SK-N-SH treated with all-trans-retinoic acid at 6 μM for 48 hours (cell line): ENCODE measurements at regions not wholly inside any gene's neighbourhood (a gene's known extent, or its start where the extent isn't known, plus 50 kb on each side); places are given as distances from the start of the nearest gene placed in this dataset.

Experiments
- ATAC-seq: fragments of 200-7000 bp; cut with Tn5 transposase; 3 replicates; pipeline ENCODE4 v1.9.1; 2020; ENCODE audit warnings: mild to moderate bottlenecking, moderate library complexity
- ARNTL ChIP-seq: fragments of 450-650 bp; formaldehyde crosslinking; IDR thresholded peaks from 2 replicates; pipeline ENCODE4 v1.5.0; 2020; ENCODE audit warnings: low read depth, mild to moderate bottlenecking, moderate library complexity, borderline replicate concordance
- BACH2 ChIP-seq: fragments of 250-450 bp; sonication (Bioruptor Pico); IDR thresholded peaks from 2 replicates; pipeline ENCODE4 v1.9.0; 2021; ENCODE audit warnings: mild to moderate bottlenecking, borderline replicate concordance
- CSDC2 ChIP-seq: fragments of 250-450 bp; sonication (Bioruptor Pico); IDR thresholded peaks from 2 replicates; pipeline ENCODE4 v1.5.0; 2020; ENCODE audit warnings: mild to moderate bottlenecking, moderate library complexity
- CSRNP3 ChIP-seq: fragments of 250-450 bp; sonication (Bioruptor Pico); IDR thresholded peaks from 2 replicates; pipeline ENCODE4 v1.5.1; 2021; ENCODE audit warnings: mild to moderate bottlenecking, moderate library complexity
- ESRRG ChIP-seq: fragments of 250-450 bp; sonication (Bioruptor Pico); IDR thresholded peaks from 2 replicates; pipeline ENCODE4 v1.6.1; 2021; ENCODE audit warnings: mild to moderate bottlenecking
- GLIS3 ChIP-seq: fragments of 250-450 bp; sonication (Bioruptor Pico); IDR thresholded peaks from 2 replicates; pipeline ENCODE4 v1.5.0; 2020; ENCODE audit warnings: mild to moderate bottlenecking, moderate library complexity
- ISL1 ChIP-seq: fragments of 250-450 bp; sonication (Bioruptor Pico); IDR thresholded peaks from 2 replicates; pipeline ENCODE4 v2.1.2; 2022; ENCODE audit warnings: mild to moderate bottlenecking, moderate library complexity
- OSR1 ChIP-seq: fragments of 250-450 bp; sonication (Bioruptor Pico); IDR thresholded peaks from 2 replicates; pipeline ENCODE4 v1.8.0; 2022; ENCODE audit warnings: moderate library complexity, mild to moderate bottlenecking, inconsistent platforms
- POU6F1 ChIP-seq: fragments of 250-450 bp; sonication (Bioruptor Pico); IDR thresholded peaks from 2 replicates; pipeline ENCODE4 v1.8.0; 2021; ENCODE audit warnings: low read depth, mild to moderate bottlenecking, moderate library complexity, borderline replicate concordance
- PPARA ChIP-seq: fragments of 250-450 bp; sonication (Bioruptor Pico); IDR thresholded peaks from 2 replicates; pipeline ENCODE4 v1.5.0; 2020; ENCODE audit warnings: mild to moderate bottlenecking, borderline replicate concordance
- RARB ChIP-seq: fragments of 250-450 bp; sonication (Bioruptor Pico); IDR thresholded peaks from 2 replicates; pipeline ENCODE4 v1.8.0; 2021; ENCODE audit warnings: mild to moderate bottlenecking, moderate library complexity
- SNAI2 ChIP-seq: fragments of 250-450 bp; sonication (Bioruptor Pico); IDR thresholded peaks from 2 replicates; pipeline ENCODE4 v1.5.0; 2020; ENCODE audit warnings: mild to moderate bottlenecking, moderate library complexity
- TCF4 ChIP-seq: fragments of 250-450 bp; sonication (Bioruptor Pico); IDR thresholded peaks from 2 replicates; pipeline ENCODE4 v1.8.0; 2021; ENCODE audit warnings: mild to moderate bottlenecking, moderate library complexity, borderline replicate concordance
- TOX ChIP-seq: fragments of 250-450 bp; sonication (Bioruptor Pico); IDR thresholded peaks from 2 replicates; pipeline ENCODE4 v1.8.0; 2021; ENCODE audit warnings: mild to moderate bottlenecking, moderate library complexity, borderline replicate concordance
- TSHZ2 ChIP-seq: fragments of 250-450 bp; sonication (Bioruptor Pico); IDR thresholded peaks from 2 replicates; pipeline ENCODE4 v1.5.0; 2020; ENCODE audit warnings: mild to moderate bottlenecking, moderate library complexity
- ZC3H10 ChIP-seq: fragments of 250-450 bp; sonication (Bioruptor Pico); IDR thresholded peaks from 2 replicates; pipeline ENCODE4 v1.5.1; 2021; ENCODE audit warnings: mild to moderate bottlenecking, moderate library complexity
- ZFP3 ChIP-seq: fragments of 250-450 bp; sonication (Bioruptor Pico); IDR thresholded peaks from 2 replicates; pipeline ENCODE4 v1.5.0; 2020; ENCODE audit warnings: mild to moderate bottlenecking, moderate library complexity
- ZFP30 ChIP-seq: fragments of 450-650 bp; formaldehyde crosslinking; IDR thresholded peaks from 2 replicates; pipeline ENCODE4 v1.5.0; 2022; ENCODE audit warnings: mild to moderate bottlenecking, moderate library complexity
- ZNF565 ChIP-seq: fragments of 450-650 bp; formaldehyde crosslinking; conservative IDR thresholded peaks from 2 replicates; pipeline ENCODE4 v1.5.0; 2020; ENCODE audit warnings: low read depth, mild to moderate bottlenecking, moderate library complexity
- ZNF70 ChIP-seq: fragments of 450-650 bp; formaldehyde crosslinking; IDR thresholded peaks from 2 replicates; pipeline ENCODE4 v1.5.0; 2020; ENCODE audit warnings: mild to moderate bottlenecking, moderate library complexity
- ZNF8 ChIP-seq: fragments of 450-650 bp; formaldehyde crosslinking; IDR thresholded peaks from 2 replicates; pipeline ENCODE4 v1.5.0; 2020; ENCODE audit warnings: mild to moderate bottlenecking, moderate library complexity
- TF ChIP-seq, protein P1 (sequence below): fragments of 250-450 bp; sonication (Bioruptor Pico); IDR thresholded peaks from 2 replicates; pipeline ENCODE4 v1.8.0; 2020; ENCODE audit warnings: mild to moderate bottlenecking, moderate library complexity, borderline replicate concordance

DNA sequence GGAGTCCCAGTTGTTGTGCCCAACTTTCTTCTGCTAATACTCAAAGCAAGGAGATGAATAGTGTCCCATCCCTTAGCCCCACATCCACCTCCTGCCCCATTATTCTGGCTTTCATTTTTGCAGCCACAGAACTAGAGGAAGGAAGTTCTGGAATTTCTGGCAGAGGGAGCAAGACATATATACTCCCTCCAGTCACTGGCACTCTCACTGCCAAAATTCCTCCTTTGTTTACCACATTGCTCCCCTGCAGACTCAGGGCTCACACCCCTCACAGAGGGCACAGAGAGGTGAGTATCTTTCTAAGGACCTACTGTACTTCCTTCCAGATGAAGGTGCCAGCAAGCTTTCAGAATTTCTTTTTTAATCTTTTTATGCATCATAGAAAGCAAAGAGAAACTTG lies 168.0 kb upstream of the ID4 start:
- TF ChIP-seq OSR1 (CRISPR knock-in tag) = no peak
- TF ChIP-seq BACH2 (CRISPR knock-in tag) = no peak
- TF ChIP-seq GLIS3 (CRISPR knock-in tag) = no peak
- no peak for TF ChIP-seq TOX (CRISPR knock-in tag)
- TF ChIP-seq ISL1 (CRISPR knock-in tag) = no peak
- no peak for TF ChIP-seq POU6F1 (CRISPR knock-in tag)
- TF ChIP-seq TCF4 = no peak
- TF ChIP-seq PPARA = no peak
- no peak for TF ChIP-seq ZNF8
- TF ChIP-seq ESRRG = no peak
- TF ChIP-seq, protein P1, sequence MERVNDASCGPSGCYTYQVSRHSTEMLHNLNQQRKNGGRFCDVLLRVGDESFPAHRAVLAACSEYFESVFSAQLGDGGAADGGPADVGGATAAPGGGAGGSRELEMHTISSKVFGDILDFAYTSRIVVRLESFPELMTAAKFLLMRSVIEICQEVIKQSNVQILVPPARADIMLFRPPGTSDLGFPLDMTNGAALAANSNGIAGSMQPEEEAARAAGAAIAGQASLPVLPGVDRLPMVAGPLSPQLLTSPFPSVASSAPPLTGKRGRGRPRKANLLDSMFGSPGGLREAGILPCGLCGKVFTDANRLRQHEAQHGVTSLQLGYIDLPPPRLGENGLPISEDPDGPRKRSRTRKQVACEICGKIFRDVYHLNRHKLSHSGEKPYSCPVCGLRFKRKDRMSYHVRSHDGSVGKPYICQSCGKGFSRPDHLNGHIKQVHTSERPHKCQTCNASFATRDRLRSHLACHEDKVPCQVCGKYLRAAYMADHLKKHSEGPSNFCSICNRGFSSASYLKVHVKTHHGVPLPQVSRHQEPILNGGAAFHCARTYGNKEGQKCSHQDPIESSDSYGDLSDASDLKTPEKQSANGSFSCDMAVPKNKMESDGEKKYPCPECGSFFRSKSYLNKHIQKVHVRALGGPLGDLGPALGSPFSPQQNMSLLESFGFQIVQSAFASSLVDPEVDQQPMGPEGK (CRISPR knock-in tag) = no peak
- no peak for TF ChIP-seq ZNF70 (CRISPR knock-in tag)
- TF ChIP-seq CSDC2 (CRISPR knock-in tag) = no peak
- TF ChIP-seq ZFP3 (CRISPR knock-in tag) = no peak
- TF ChIP-seq ZNF565 = no peak
- no peak for TF ChIP-seq ZFP30 (CRISPR knock-in tag)
- no peak for TF ChIP-seq SNAI2 (CRISPR knock-in tag)
- TF ChIP-seq ARNTL (CRISPR knock-in tag) = no peak
- peak; percentile 81 for ATAC-seq

DNA sequence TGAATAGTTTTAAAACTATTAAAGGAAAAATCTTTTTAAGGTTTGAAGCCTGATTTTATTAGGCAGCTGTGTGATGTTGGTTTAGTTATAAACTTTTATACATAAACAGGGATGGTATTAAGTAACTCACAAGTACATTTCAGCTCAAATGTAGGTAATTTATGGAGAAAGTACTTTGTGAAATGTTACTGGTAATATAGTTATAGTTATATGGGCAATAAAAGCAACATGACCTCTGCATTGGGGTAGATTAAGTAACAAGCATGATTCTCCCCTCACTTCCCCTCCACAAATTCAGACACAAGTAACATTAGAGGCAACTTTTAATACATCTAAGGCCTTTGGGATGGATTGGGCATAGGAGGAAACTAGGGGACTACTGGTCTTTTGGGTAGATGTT lies 154.3 kb upstream of the ID4 start:
- TF ChIP-seq ZNF70 (CRISPR knock-in tag) (no peak), ARNTL (CRISPR knock-in tag) (no peak), OSR1 (CRISPR knock-in tag) (no peak), ZFP30 (CRISPR knock-in tag) (no peak), PPARA (no peak), ISL1 (CRISPR knock-in tag) (no peak), TOX (CRISPR knock-in tag) (no peak), GLIS3 (CRISPR knock-in tag) (no peak), ZC3H10 (CRISPR knock-in tag) (no peak), RARB (CRISPR knock-in tag) (no peak), ZNF565 (no peak), CSRNP3 (no peak), TCF4 (no peak), TSHZ2 (CRISPR knock-in tag) (no peak), SNAI2 (CRISPR knock-in tag) (no peak)
- TF ChIP-seq, protein P1 (CRISPR knock-in tag) = no peak
- no peak for ATAC-seq
